Activated CD8-positive, alpha-beta T cell treated with anti-CD3 and anti-CD28 coated beads, Interleukin-2, amount 10 ng/mL, durations not matched to agents 7 days and 5 days (primary cell): ENCODE measurements at regions not wholly inside any gene's neighbourhood (a gene's known extent, or its start where the extent isn't known, plus 50 kb on each side); places are given as distances from the start of the nearest gene placed in this dataset.

Experiments used
- ATAC-seq: fragments of 150-1000 bp; cut with Tn5 transposase; one replicate; pipeline ENCODE4 v1.10.0; 2021; ENCODE audit warnings: moderate library complexity
- CTCF ChIA-PET: fragments of 350-600 bp; sonication (Branson Sonifier 250); formaldehyde crosslinking; loops from one replicate; lab custom pipeline; 2021; ENCODE audit warnings: antibody characterized with exemption; lab: Charles Lee
- POLR2A ChIA-PET: fragments of 350-600 bp; sonication (Branson Sonifier 250); formaldehyde crosslinking; loops from one replicate; lab custom pipeline; 2021; ENCODE audit warnings: antibody characterized with exemption; lab: Charles Lee
- DNase-seq: peaks from one replicate; pipeline ENCODE4 v3.0.0-alpha.2; 2020
- H3K27ac Mint-ChIP-seq: one replicate; pipeline ENCODE4 v1.8.0; 2021; ENCODE audit warnings: mild to moderate bottlenecking, mixed read lengths
- H3K27me3 Mint-ChIP-seq: one replicate; pipeline ENCODE4 v1.8.0; 2021; ENCODE audit warnings: low read depth, mixed read lengths
- H3K36me3 Mint-ChIP-seq: one replicate; pipeline ENCODE4 v1.8.0; 2021; ENCODE audit warnings: low read depth, mixed read lengths
- H3K4me1 Mint-ChIP-seq: one replicate; pipeline ENCODE4 v1.8.0; 2021; ENCODE audit warnings: low read depth, mixed read lengths
- H3K4me3 Mint-ChIP-seq: one replicate; pipeline ENCODE4 v1.8.0; 2021; ENCODE audit warnings: mild to moderate bottlenecking, mixed read lengths
- H3K9me3 Mint-ChIP-seq: one replicate; pipeline ENCODE4 v1.8.0; 2022; ENCODE audit warnings: mixed read lengths; ENCODE audit not compliant: insufficient read depth

- Mint-ChIP-seq H3K27ac (no peak overlapping the region), H3K4me1 (no peaks in the 10 kb centered on the region), H3K4me3 (no peak overlapping the region), H3K9me3 (no peaks in the 10 kb centered on the region), H3K27me3 (no peaks in the 10 kb centered on the region), H3K36me3 (no peaks in the 10 kb centered on the region)
- DNase-seq (no peak), ATAC-seq (no peak)
- ChIA-PET POLR2A (no interaction called here), CTCF (no interaction called here)
These were observed 2291.1 kb downstream of the MRPL39 start for GRCh38 chr21:23316190-23316589.

GRCh38 chr21:23308741-23309140 lies 2298.5 kb downstream of the MRPL39 start:
- ATAC-seq (no peak), DNase-seq (no peak)
- no peaks in the 10 kb centered on the region for H3K4me1 Mint-ChIP-seq
- no peak overlapping the region for H3K4me3 Mint-ChIP-seq
- CTCF ChIA-PET = no interaction called here
- H3K36me3 Mint-ChIP-seq = no peaks in the 10 kb centered on the region
- no peaks in the 10 kb centered on the region for H3K9me3 Mint-ChIP-seq
- POLR2A ChIA-PET = no interaction called here
- H3K27ac Mint-ChIP-seq = no peak overlapping the region
- no peaks in the 10 kb centered on the region for H3K27me3 Mint-ChIP-seq

GRCh38 chr21:23307065-23307464 lies 2300.2 kb downstream of the MRPL39 start:
- ChIA-PET CTCF (no interaction called here), POLR2A (no interaction called here)
- peaks cover 5% of the 10 kb centered on the region for H3K9me3 Mint-ChIP-seq
- no peaks in the 10 kb centered on the region for H3K4me1 Mint-ChIP-seq
- DNase-seq (no peak), ATAC-seq (no peak)
- no peaks in the 10 kb centered on the region for H3K27me3 Mint-ChIP-seq
- H3K36me3 Mint-ChIP-seq = no peaks in the 10 kb centered on the region
- no peak overlapping the region for H3K4me3 Mint-ChIP-seq
- H3K27ac Mint-ChIP-seq = no peak overlapping the region

GRCh38 chr21:23292292-23292691 lies 2294.1 kb downstream of the NCAM2 start:
- Mint-ChIP-seq H3K36me3 (no peaks in the 10 kb centered on the region), H3K27ac (no peak overlapping the region), H3K4me3 (no peak overlapping the region), H3K27me3 (no peaks in the 10 kb centered on the region), H3K4me1 (no peaks in the 10 kb centered on the region), H3K9me3 (peaks cover 3% of the 10 kb centered on the region)
- no peak for DNase-seq
- ChIA-PET CTCF (no interaction called here), POLR2A (no interaction called here)
- no peak for ATAC-seq

GRCh38 chr21:23281917-23282316 lies 2283.7 kb downstream of the NCAM2 start:
- H3K27ac Mint-ChIP-seq = no peak overlapping the region
- no peak overlapping the region for H3K4me3 Mint-ChIP-seq
- CTCF ChIA-PET = no interaction called here
- no peaks in the 10 kb centered on the region for H3K27me3 Mint-ChIP-seq
- POLR2A ChIA-PET = no interaction called here
- no peak for DNase-seq
- no peak for ATAC-seq
- H3K36me3 Mint-ChIP-seq = no peaks in the 10 kb centered on the region
- peaks cover 2% of the 10 kb centered on the region for H3K9me3 Mint-ChIP-seq
- no peaks in the 10 kb centered on the region for H3K4me1 Mint-ChIP-seq

GRCh38 chr21:23249760-23250159 lies 2251.6 kb downstream of the NCAM2 start:
- Mint-ChIP-seq H3K27me3 (no peaks in the 10 kb centered on the region), H3K4me1 (no peaks in the 10 kb centered on the region), H3K4me3 (no peak overlapping the region), H3K36me3 (no peaks in the 10 kb centered on the region), H3K27ac (no peak overlapping the region), H3K9me3 (no peaks in the 10 kb centered on the region)
- no peak for ATAC-seq
- POLR2A ChIA-PET = no interaction called here
- CTCF ChIA-PET = no interaction called here
- no peak for DNase-seq

- ATAC-seq (no peak), DNase-seq (no peak)
- no peak overlapping the region for H3K4me3 Mint-ChIP-seq
- ChIA-PET POLR2A (no interaction called here), CTCF (no interaction called here)
- H3K36me3 Mint-ChIP-seq = no peaks in the 10 kb centered on the region
- H3K9me3 Mint-ChIP-seq = no peaks in the 10 kb centered on the region
- no peaks in the 10 kb centered on the region for H3K4me1 Mint-ChIP-seq
- H3K27ac Mint-ChIP-seq = no peak overlapping the region
- no peaks in the 10 kb centered on the region for H3K27me3 Mint-ChIP-seq
These were observed 2249.1 kb downstream of the NCAM2 start for GRCh38 chr21:23247334-23247733.

- CTCF ChIA-PET = no interaction called here
- H3K36me3 Mint-ChIP-seq = no peaks in the 10 kb centered on the region
- no peaks in the 10 kb centered on the region for H3K9me3 Mint-ChIP-seq
These were observed 2247.0 kb downstream of the NCAM2 start for GRCh38 chr21:23245255-23245654.

GRCh38 chr21:23223882-23224281 lies 2225.7 kb downstream of the NCAM2 start:
- H3K27ac Mint-ChIP-seq = no peak overlapping the region
- ATAC-seq (no peak), DNase-seq (no peak)
- no peaks in the 10 kb centered on the region for H3K36me3 Mint-ChIP-seq
- POLR2A ChIA-PET = no interaction called here
- CTCF ChIA-PET = no interaction called here
- H3K9me3 Mint-ChIP-seq = no peaks in the 10 kb centered on the region
- no peaks in the 10 kb centered on the region for H3K4me1 Mint-ChIP-seq
- no peaks in the 10 kb centered on the region for H3K27me3 Mint-ChIP-seq
- H3K4me3 Mint-ChIP-seq = no peak overlapping the region

More at GRCh38 chr21:23245255-23245654, 2247.0 kb downstream of the NCAM2 start:
- Mint-ChIP-seq H3K4me3 (no peak overlapping the region), H3K27ac (no peak overlapping the region), H3K27me3 (no peaks in the 10 kb centered on the region), H3K4me1 (no peaks in the 10 kb centered on the region)
- no peak for ATAC-seq
- POLR2A ChIA-PET = no interaction called here
- no peak for DNase-seq

- Mint-ChIP-seq H3K4me1 (no peaks in the 10 kb centered on the region), H3K4me3 (no peak overlapping the region), H3K36me3 (no peaks in the 10 kb centered on the region), H3K27ac (no peak overlapping the region), H3K9me3 (peaks cover 3% of the 10 kb centered on the region), H3K27me3 (no peaks in the 10 kb centered on the region)
- CTCF ChIA-PET = no interaction called here
- DNase-seq = no peak
- no peak for ATAC-seq
- POLR2A ChIA-PET = no interaction called here
These were observed 2220.5 kb downstream of the NCAM2 start for GRCh38 chr21:23218667-23219066.

GRCh38 chr21:23217597-23217996 lies 2219.4 kb downstream of the NCAM2 start:
- ATAC-seq (no peak), DNase-seq (no peak)
- Mint-ChIP-seq H3K4me3 (no peak overlapping the region), H3K27ac (no peak overlapping the region), H3K36me3 (no peaks in the 10 kb centered on the region), H3K4me1 (no peaks in the 10 kb centered on the region), H3K27me3 (no peaks in the 10 kb centered on the region), H3K9me3 (peaks cover 7% of the 10 kb centered on the region)
- ChIA-PET POLR2A (no interaction called here), CTCF (no interaction called here)

GRCh38 chr21:23215261-23215660 lies 2217.1 kb downstream of the NCAM2 start:
- ATAC-seq (no peak), DNase-seq (no peak)
- ChIA-PET POLR2A (no interaction called here), CTCF (no interaction called here)
- peaks cover 7% of the 10 kb centered on the region for H3K9me3 Mint-ChIP-seq
- H3K4me1 Mint-ChIP-seq = no peaks in the 10 kb centered on the region
- no peaks in the 10 kb centered on the region for H3K36me3 Mint-ChIP-seq
- no peak overlapping the region for H3K4me3 Mint-ChIP-seq
- no peak overlapping the region for H3K27ac Mint-ChIP-seq
- no peaks in the 10 kb centered on the region for H3K27me3 Mint-ChIP-seq
